IMR-90 (cell line): ENCODE measurements at regions not wholly inside any gene's neighbourhood (a gene's known extent, or its start where the extent isn't known, plus 50 kb on each side); places are given as distances from the start of the nearest gene placed in this dataset.

Experiments used
- ATAC-seq: fragments of 200-7000 bp; cut with Tn5 transposase; 2 replicates; pipeline ENCODE4 v1.9.1; 2020; ENCODE audit warnings: low read depth, mild to moderate bottlenecking, moderate library complexity
- BruUV-seq: library from RNA; stranded (reverse); fragments of 400-500 nt; replicated peaks from 2 replicates; lab custom pipeline; 2021; lab: Mats Ljungman, UMichigan
- CTCF ChIA-PET: fragments of 300-600 bp; formaldehyde crosslinking; extraction: SDS; loops from one replicate; lab custom pipeline; 2021; ENCODE audit warnings: antibody characterized with exemption; lab: Yijun Ruan, JAX
- POLR2A ChIA-PET: fragments of 300-600 bp; sonication (Branson Sonifier 250); formaldehyde crosslinking; loops from one replicate; lab custom pipeline; 2022; ENCODE audit warnings: antibody characterized with exemption; ENCODE audit not compliant: unreplicated experiment; lab: Charles Lee
- DNase-seq: peaks from one replicate; pipeline ENCODE4 v3.0.0; 2013
- H2AFZ ChIP-seq: replicated peaks from 2 replicates; pipeline ENCODE3; 2013; ENCODE audit warnings: low read length, mild to moderate bottlenecking; ENCODE audit not compliant: poor library complexity
- H2AK5ac ChIP-seq: 2 replicates; pipeline ENCODE4 v1.6.1; 2013; ENCODE audit warnings: low read depth, low read length, inconsistent platforms
- H2AK9ac ChIP-seq: replicated peaks from 2 replicates; pipeline ENCODE3; 2013; ENCODE audit warnings: mild to moderate bottlenecking, low read depth, low read length, moderate library complexity; ENCODE audit not compliant: poor library complexity
- H2BK120ac ChIP-seq: 2 replicates; pipeline ENCODE4 v1.6.1; 2013; ENCODE audit warnings: low read depth, low read length, inconsistent platforms
- H2BK15ac ChIP-seq: 3 replicates; pipeline ENCODE4 v1.6.1; 2013; ENCODE audit warnings: low read depth, low read length, inconsistent platforms
- H2BK20ac ChIP-seq: 2 replicates; pipeline ENCODE4 v1.6.1; 2013; ENCODE audit warnings: low read depth, mild to moderate bottlenecking, inconsistent platforms, low read length, moderate library complexity
- H2BK5ac ChIP-seq: 2 replicates; pipeline ENCODE4 v1.6.1; 2013; ENCODE audit warnings: mild to moderate bottlenecking, low read depth, low read length, inconsistent platforms; ENCODE audit not compliant: poor library complexity, severe bottlenecking
- H3K14ac ChIP-seq: replicated peaks from 2 replicates; pipeline ENCODE4 v1.6.1; 2013; ENCODE audit warnings: low read depth, low read length, inconsistent platforms
- H3K18ac ChIP-seq: 2 replicates; pipeline ENCODE4 v1.6.1; 2013; ENCODE audit warnings: low read depth, low read length, control low read depth
- H3K23ac ChIP-seq: 2 replicates; pipeline ENCODE4 v1.6.1; 2013; ENCODE audit warnings: low read depth, low read length, inconsistent platforms
- H3K27ac ChIP-seq: 2 replicates; pipeline ENCODE4 v1.5.1; 2013; ENCODE audit warnings: mild to moderate bottlenecking, control low read depth, low read length; ENCODE audit not compliant: insufficient read depth
- H3K27me3 ChIP-seq: 2 replicates; pipeline ENCODE4 v1.6.1; 2013; ENCODE audit warnings: low read length; ENCODE audit not compliant: control insufficient read depth, insufficient read depth
- H3K36me3 ChIP-seq: 2 replicates; pipeline ENCODE4 v1.6.1; 2013; ENCODE audit warnings: low read length, mixed read lengths; ENCODE audit not compliant: control insufficient read depth, insufficient read depth
- H3K4ac ChIP-seq: 2 replicates; pipeline ENCODE4 v1.6.1; 2013; ENCODE audit warnings: low read depth, low read length, inconsistent platforms
- H3K4me1 ChIP-seq: 2 replicates; pipeline ENCODE4 v1.6.1; 2013; ENCODE audit warnings: low read length, mixed read lengths; ENCODE audit not compliant: control insufficient read depth, insufficient read depth
- H3K4me2 ChIP-seq: 2 replicates; pipeline ENCODE4 v1.6.1; 2013; ENCODE audit warnings: low read depth, mild to moderate bottlenecking, control low read depth, low read length, moderate library complexity
- H3K4me3 ChIP-seq: 2 replicates; pipeline ENCODE4 v1.5.1; 2013; ENCODE audit warnings: low read depth, mild to moderate bottlenecking, control low read depth, low read length, moderate library complexity; ENCODE audit not compliant: insufficient read depth
- H3K56ac ChIP-seq: 2 replicates; pipeline ENCODE4 v1.6.1; 2013; ENCODE audit warnings: low read length, inconsistent platforms; ENCODE audit not compliant: insufficient read depth; ENCODE audit errors: extremely low read depth
- H3K79me1 ChIP-seq, 2 experiments: 2 replicates each; pipeline ENCODE4 v1.6.1; 2013; ENCODE audit warnings: low read length in 2 of 2, inconsistent platforms in 1 of 2, low read depth in 1 of 2
- H3K9ac ChIP-seq: 2 replicates; pipeline ENCODE4 v1.6.1; 2013; ENCODE audit warnings: low read depth, low read length, control low read depth
- H3K9me1 ChIP-seq: 2 replicates; pipeline ENCODE4 v1.6.1; 2013; ENCODE audit warnings: low read length, inconsistent platforms; ENCODE audit not compliant: insufficient read depth
- H3K9me3 ChIP-seq: 2 replicates; pipeline ENCODE4 v1.6.1; 2013; ENCODE audit warnings: low read length; ENCODE audit not compliant: control insufficient read depth, insufficient read depth
- H4K20me1 ChIP-seq: 2 replicates; pipeline ENCODE4 v1.6.1; 2013; ENCODE audit warnings: low read length, inconsistent platforms; ENCODE audit not compliant: insufficient read depth
- H4K5ac ChIP-seq: 2 replicates; pipeline ENCODE4 v1.6.1; 2013; ENCODE audit warnings: mild to moderate bottlenecking, low read depth, low read length, control low read depth
- H4K8ac ChIP-seq, 2 experiments: 2 replicates each; pipeline ENCODE4 v1.6.1; 2013; ENCODE audit warnings: low read depth in 2 of 2, low read length in 2 of 2, control low read depth in 1 of 2, inconsistent platforms in 1 of 2
- H4K91ac ChIP-seq: 2 replicates; pipeline ENCODE4 v1.6.1; 2013; ENCODE audit warnings: low read depth, low read length, inconsistent platforms; ENCODE audit not compliant: insufficient read depth
- BHLHE40 ChIP-seq: fragments of 150-350 bp; IDR thresholded peaks from 2 replicates; pipeline ENCODE4 v1.6.1; 2016; ENCODE audit warnings: mild to moderate bottlenecking, low read depth, low read length
- CEBPB ChIP-seq: IDR thresholded peaks from 2 replicates; pipeline ENCODE4 v1.6.1; 2012; ENCODE audit warnings: low read depth, low read length, improper control_type of control experiment
- CHD1 ChIP-seq: IDR thresholded peaks from 2 replicates; pipeline ENCODE4 v1.6.1; 2012; ENCODE audit warnings: low read depth, low read length, improper control_type of control experiment
- CTCF ChIP-seq: conservative IDR thresholded peaks from 2 replicates; pipeline ENCODE4 v1.5.1; 2012; ENCODE audit warnings: mild to moderate bottlenecking, low read depth, low read length, improper control_type of control experiment
- FOS ChIP-seq: fragments of 150-350 bp; IDR thresholded peaks from 2 replicates; pipeline ENCODE4 v1.6.1; 2016; ENCODE audit warnings: low read depth, low read length
- MAZ ChIP-seq: IDR thresholded peaks from 2 replicates; pipeline ENCODE4 v1.6.1; 2012; ENCODE audit warnings: low read depth, mild to moderate bottlenecking, low read length, improper control_type of control experiment, moderate library complexity, borderline replicate concordance
- MXI1 ChIP-seq: IDR thresholded peaks from 2 replicates; pipeline ENCODE4 v1.6.1; 2012; ENCODE audit warnings: low read depth, mild to moderate bottlenecking, low read length, moderate library complexity, borderline replicate concordance
- NFE2L2 ChIP-seq: fragments of 150-350 bp; IDR thresholded peaks from 2 replicates; pipeline ENCODE4 v1.6.1; 2016; ENCODE audit warnings: low read depth, mild to moderate bottlenecking, low read length
- POLR2A ChIP-seq: IDR thresholded peaks from 2 replicates; pipeline ENCODE4 v1.6.1; 2012; ENCODE audit warnings: mild to moderate bottlenecking, low read depth, low read length
- RAD21 ChIP-seq: IDR thresholded peaks from 2 replicates; pipeline ENCODE4 v1.6.1; 2012; ENCODE audit warnings: low read length, improper control_type of control experiment
- RCOR1 ChIP-seq: IDR thresholded peaks from 2 replicates; pipeline ENCODE4 v1.6.1; 2012; ENCODE audit warnings: mild to moderate bottlenecking, low read length, improper control_type of control experiment; ENCODE audit not compliant: insufficient replicate concordance
- RFX5 ChIP-seq: IDR thresholded peaks from 2 replicates; pipeline ENCODE4 v1.8.0; 2012; ENCODE audit warnings: low read depth, mild to moderate bottlenecking, low read length, moderate library complexity
- SMC3 ChIP-seq: fragments of 150-350 bp; IDR thresholded peaks from 2 replicates; pipeline ENCODE4 v1.6.1; 2016; ENCODE audit warnings: low read depth, mild to moderate bottlenecking, antibody characterized with exemption, low read length, moderate library complexity
- USF2 ChIP-seq: fragments of 150-350 bp; IDR thresholded peaks from 2 replicates; pipeline ENCODE4 v1.6.1; 2017; ENCODE audit warnings: mild to moderate bottlenecking, antibody characterized with exemption, low read length, low read depth
- dilution Hi-C: fragments of 300-500 bp; cut with HindIII; formaldehyde crosslinking; loops from one replicate; pipeline ENCODE4 v1.14.3; 2018; ENCODE audit warnings: low sequenced_read_pairs; ENCODE audit not compliant: unreplicated experiment
- in situ Hi-C: fragments of 300-500 bp; cut with MboI; formaldehyde crosslinking; loops from 3 replicates; pipeline ENCODE4 v1.14.3; 2019; ENCODE audit warnings: low sequenced_read_pairs, inconsistent platforms, mixed read lengths
- intact Hi-C: fragments of 100-400 bp; cut with micrococcal nuclease; formaldehyde crosslinking; loops from 2 replicates; pipeline ENCODE4 v1.10.0; 2022
- TF ChIP-seq, protein P1 (sequence below): fragments of 150-350 bp; IDR thresholded peaks from 2 replicates; pipeline ENCODE4 v1.6.1; 2016; ENCODE audit warnings: low read depth, mild to moderate bottlenecking, low read length, moderate library complexity, borderline replicate concordance

GRCh38 chr4:58081356-58081755 is 971.2 kb upstream of the IGFBP7 start:
- no peak overlapping the region for H2AK5ac ChIP-seq
- POLR2A ChIA-PET = no interaction called here
- H3K14ac ChIP-seq = no peak overlapping the region
- TF ChIP-seq RCOR1 (no peak), SMC3 (no peak), CEBPB (no peak), POLR2A (no peak), CTCF (no peak), RAD21 (no peak), FOS (no peak), MAZ (no peak), NFE2L2 (no peak), RFX5 (no peak), USF2 (no peak), MXI1 (no peak), BHLHE40 (no peak), CHD1 (no peak)
- TF ChIP-seq, protein P1, sequence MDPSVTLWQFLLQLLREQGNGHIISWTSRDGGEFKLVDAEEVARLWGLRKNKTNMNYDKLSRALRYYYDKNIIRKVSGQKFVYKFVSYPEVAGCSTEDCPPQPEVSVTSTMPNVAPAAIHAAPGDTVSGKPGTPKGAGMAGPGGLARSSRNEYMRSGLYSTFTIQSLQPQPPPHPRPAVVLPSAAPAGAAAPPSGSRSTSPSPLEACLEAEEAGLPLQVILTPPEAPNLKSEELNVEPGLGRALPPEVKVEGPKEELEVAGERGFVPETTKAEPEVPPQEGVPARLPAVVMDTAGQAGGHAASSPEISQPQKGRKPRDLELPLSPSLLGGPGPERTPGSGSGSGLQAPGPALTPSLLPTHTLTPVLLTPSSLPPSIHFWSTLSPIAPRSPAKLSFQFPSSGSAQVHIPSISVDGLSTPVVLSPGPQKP = no peak
- H4K5ac ChIP-seq = no peak overlapping the region
- no peaks in the 10 kb centered on the region for H3K79me1 ChIP-seq
- dilution Hi-C loops = no loop called here
- intact Hi-C loops = no loop called here
- no peak overlapping the region for H3K23ac ChIP-seq
- H4K91ac ChIP-seq = no peak overlapping the region
- DNase-seq (no peak), ATAC-seq (no peak)
- no peaks in the 10 kb centered on the region for H3K36me3 ChIP-seq
- H2AFZ ChIP-seq = no peak overlapping the region
- no peak overlapping the region for H3K18ac ChIP-seq
- no peak overlapping the region for H2BK15ac ChIP-seq
- H4K8ac ChIP-seq = no peak overlapping the region
- H3K4ac ChIP-seq = no peak overlapping the region
- no peak overlapping the region for H2BK20ac ChIP-seq
- no peaks in the 10 kb centered on the region for H3K4me1 ChIP-seq
- H2BK120ac ChIP-seq = no peak overlapping the region
- no peak overlapping the region for H2AK9ac ChIP-seq
- in situ Hi-C loops = no loop called here
- H3K56ac ChIP-seq = no peak overlapping the region
- H3K27ac ChIP-seq = no peak overlapping the region
- H3K9me1 ChIP-seq = no peaks in the 10 kb centered on the region
- CTCF ChIA-PET = no interaction called here
- H3K4me2 ChIP-seq = no peak overlapping the region
- H4K20me1 ChIP-seq = no peaks in the 10 kb centered on the region
- H2BK5ac ChIP-seq = no peak overlapping the region
- no peak overlapping the region for H3K4me3 ChIP-seq
- H3K27me3 ChIP-seq = no peaks in the 10 kb centered on the region
- BruUV-seq = no TSS peak
- no peak overlapping the region for H3K9ac ChIP-seq
- H3K9me3 ChIP-seq = 0 out of 2 replicates have a peak, but pooled peaks cover 2% of the 10 kb centered on the region
